Body of pancreas (tissue), 4 donors: ENCODE measurements at regions not wholly inside any gene's neighbourhood (a gene's known extent, or its start where the extent isn't known, plus 50 kb on each side); places are given as distances from the start of the nearest gene placed in this dataset.

ENCODE experiments used
- ATAC-seq: fragments of 150-250 bp; one replicate; pipeline ENCODE4 v1.9.1; 2016
- DNase-seq, 4 donors: peaks; one replicate each; pipeline ENCODE4 v3.0.0-alpha.2; 2019
- H3K27ac ChIP-seq, 4 donors: fragments of 200-600 bp; sonication (generic); 1 replicate in 3 of 4; 2 replicates in 1 of 4; pipeline versions ENCODE4 v1.5.1 to v1.6.1; 2016 to 2019; ENCODE audit warnings: mild to moderate bottlenecking in 1 of 4, mixed read lengths in 1 of 4, moderate library complexity in 1 of 4
- H3K27me3 ChIP-seq, 2 donors: fragments of 200-600 bp; sonication (generic); one replicate each; pipeline ENCODE4 v1.6.0; 2016; ENCODE audit warnings: mild to moderate bottlenecking in 1 of 2
- H3K36me3 ChIP-seq, 2 donors: fragments of 200-600 bp; sonication (generic); replicated peaks in 1 of 2; 2 replicates each; pipeline ENCODE4 v1.5.1; 2016; ENCODE audit warnings: low read depth in 2 of 2; ENCODE audit not compliant: insufficient read depth in 1 of 2
- H3K4me1 ChIP-seq: fragments of 200-600 bp; sonication (generic); one replicate; pipeline ENCODE4 v1.6.0; 2016
- H3K4me3 ChIP-seq, 2 donors: fragments of 200-600 bp; sonication (generic); 1 replicate in 1 of 2; 2 replicates in 1 of 2; pipeline ENCODE4 v1.5.1; 2016 to 2019
- H3K9me3 ChIP-seq, 3 donors: fragments of 200-600 bp; sonication (generic); 1 replicate in 2 of 3; 2 replicates in 1 of 3; pipeline ENCODE4 v1.5.1; 2016
- CTCF ChIP-seq, 7 experiments: fragments of 450-650 bp in 4 of 7; fragments of 200-600 bp in 3 of 7; sonication (generic) in 3 of 7; IDR thresholded peaks; one replicate each; pipeline ENCODE4 v1.5.1; 2016 to 2019; ENCODE audit warnings: antibody characterized with exemption in 7 of 7
- POLR2A ChIP-seq, 3 donors: fragments of 450-650 bp; IDR thresholded peaks; one replicate each; pipeline ENCODE4 v1.6.1; 2016; ENCODE audit warnings: antibody characterized with exemption in 3 of 3, mild to moderate bottlenecking in 2 of 3
- WGBS, 2 donors: methylation state at CpG; one replicate each; pipeline ENCODE4 v1.1.5; 2017; 5-methylcytosine and 5-hydroxymethylcytosine counted together
- intact Hi-C: fragments of 100-400 bp; cut with DNase I; formaldehyde crosslinking; loops from one replicate; pipeline ENCODE4 v1.15.1; 2023

GRCh38 chr11:27777033-27777432 is 76.8 kb upstream of the BDNF start:
- H3K36me3 ChIP-seq: no peaks in the 10 kb centered on the region
- no peak for TF ChIP-seq CTCF (IDR thresholded peaks at IDR 0.05)
- no peak for TF ChIP-seq POLR2A (IDR thresholded peaks at IDR 0.05)
- H3K9me3 ChIP-seq: no peaks in the 10 kb centered on the region

GRCh38 chr11:27773884-27774283 is 73.6 kb upstream of the BDNF start:
- no peaks in the 10 kb centered on the region for H3K4me1 ChIP-seq
- no peaks in the 10 kb centered on the region for H3K36me3 ChIP-seq
- no peaks in the 10 kb centered on the region for H3K9me3 ChIP-seq
- no peak overlapping the region for H3K27ac ChIP-seq
- no peaks in the 10 kb centered on the region for H3K27me3 ChIP-seq
- TF ChIP-seq POLR2A (IDR thresholded peaks at IDR 0.05): no peak
- TF ChIP-seq CTCF (IDR thresholded peaks at IDR 0.05): no peak
- no peak for DNase-seq
- ATAC-seq: no peak
- H3K4me3 ChIP-seq: no peak overlapping the region
- WGBS, 2 donors: 43 to 69% methylated on average over 1 of the region's 1 CpG
- intact Hi-C loops: no loop called here

More at GRCh38 chr11:27777033-27777432, 76.8 kb upstream of the BDNF start:
- intact Hi-C loops: no loop called here
- H3K4me1 ChIP-seq: no peaks in the 10 kb centered on the region
- DNase-seq (no peak), ATAC-seq (no peak)
- WGBS, 2 donors: 44 to 60% methylated on average over 3 of the region's 3 CpGs
- no peaks in the 10 kb centered on the region for H3K27me3 ChIP-seq
- H3K4me3 ChIP-seq: no peak overlapping the region
- H3K27ac ChIP-seq: no peak overlapping the region

DNA sequence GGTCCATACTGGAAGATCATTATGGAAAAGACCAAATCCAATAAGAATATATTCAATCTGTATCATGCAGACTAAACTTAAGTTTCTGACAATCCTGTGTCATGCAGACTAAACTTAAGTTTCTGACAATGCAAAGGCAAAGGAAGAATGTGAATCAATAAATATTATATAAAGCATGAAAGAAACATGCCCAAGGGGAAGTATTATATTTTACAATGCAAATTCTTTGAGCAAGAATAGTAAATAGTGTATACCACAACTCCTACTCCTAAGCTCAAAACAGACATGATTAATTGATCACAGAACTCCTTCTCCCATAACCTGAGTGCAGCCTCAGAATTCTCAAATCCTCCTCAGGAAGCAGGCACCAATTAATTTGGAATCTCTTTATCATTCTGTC is 71.3 kb upstream of the BDNF start:
- intact Hi-C loops: no loop called here
- Histone ChIP-seq H3K4me1 (no peaks in the 10 kb centered on the region), H3K27ac (no peak overlapping the region), H3K27me3 (no peaks in the 10 kb centered on the region), H3K36me3 (no peaks in the 10 kb centered on the region), H3K9me3 (no peaks in the 10 kb centered on the region), H3K4me3 (no peak overlapping the region)
- DNase-seq (no peak), ATAC-seq (no peak)
- TF ChIP-seq POLR2A (IDR thresholded peaks at IDR 0.05): no peak
- no peak for TF ChIP-seq CTCF (IDR thresholded peaks at IDR 0.05)

DNA sequence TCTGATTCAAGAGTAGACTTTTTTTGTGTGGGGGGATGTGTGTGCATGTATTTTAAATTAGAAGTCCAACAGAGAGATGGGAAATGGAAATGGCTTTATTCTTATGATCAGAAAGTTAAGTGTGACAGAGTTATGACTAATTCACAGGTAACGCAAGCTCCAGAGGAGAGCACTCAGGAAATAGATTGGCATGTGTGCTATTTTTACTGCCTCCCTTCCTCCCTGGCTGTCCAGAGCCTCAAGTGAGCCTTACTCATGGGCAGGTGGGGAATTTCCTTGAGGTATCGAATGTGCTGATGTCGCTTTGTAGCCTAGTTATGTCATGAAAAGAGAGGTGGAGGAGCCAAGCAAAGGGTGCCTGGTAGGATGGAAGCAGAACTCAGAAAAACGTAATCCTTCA is 70.3 kb upstream of the BDNF start:
- Histone ChIP-seq H3K4me3 (no peak overlapping the region), H3K27me3 (no peaks in the 10 kb centered on the region), H3K9me3 (no peaks in the 10 kb centered on the region), H3K4me1 (no peaks in the 10 kb centered on the region), H3K36me3 (no peaks in the 10 kb centered on the region), H3K27ac (no peak overlapping the region)
- DNase-seq: no peak
- no peak for ATAC-seq
- 69 to 70% methylated on average over 4 of the region's 4 CpGs for WGBS, 2 donors
- TF ChIP-seq CTCF (IDR thresholded peaks at IDR 0.05) (no peak), POLR2A (IDR thresholded peaks at IDR 0.05) (no peak)
- intact Hi-C loops: no loop called here

DNA sequence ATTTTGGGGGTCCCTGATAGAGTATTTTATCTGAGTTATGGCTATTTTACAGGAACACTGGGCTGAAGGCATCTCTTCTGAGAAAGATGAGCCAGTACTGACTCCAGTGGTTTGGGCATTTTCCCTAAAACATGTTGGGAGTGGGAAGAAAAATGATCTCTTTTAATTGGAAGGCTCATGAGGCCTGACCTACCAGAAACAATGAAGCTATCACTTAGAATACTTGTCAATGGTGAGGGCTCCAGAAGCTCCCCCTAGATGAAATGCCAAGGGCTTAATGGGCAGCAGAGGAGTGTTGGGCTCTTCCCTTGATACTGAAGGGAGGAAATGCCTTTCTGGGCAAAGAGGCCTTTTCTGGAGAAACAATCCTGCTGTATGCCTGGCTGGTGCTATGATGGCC is 63.5 kb upstream of the BDNF start:
- Histone ChIP-seq H3K36me3 (no peaks in the 10 kb centered on the region), H3K9me3 (no peaks in the 10 kb centered on the region), H3K4me3 (no peak overlapping the region), H3K27ac (no peak overlapping the region), H3K4me1 (no peaks in the 10 kb centered on the region), H3K27me3 (no peaks in the 10 kb centered on the region)
- intact Hi-C loops: no loop called here
- DNase-seq (no peak), ATAC-seq (no peak)
- TF ChIP-seq POLR2A (IDR thresholded peaks at IDR 0.05) (no peak), CTCF (IDR thresholded peaks at IDR 0.05) (no peak)
